ENCODE measurements at regions not wholly inside any gene's neighbourhood (a gene's known extent, or its start where the extent isn't known, plus 50 kb on each side); places are given as distances from the start of the nearest gene placed in this dataset.

DNA sequence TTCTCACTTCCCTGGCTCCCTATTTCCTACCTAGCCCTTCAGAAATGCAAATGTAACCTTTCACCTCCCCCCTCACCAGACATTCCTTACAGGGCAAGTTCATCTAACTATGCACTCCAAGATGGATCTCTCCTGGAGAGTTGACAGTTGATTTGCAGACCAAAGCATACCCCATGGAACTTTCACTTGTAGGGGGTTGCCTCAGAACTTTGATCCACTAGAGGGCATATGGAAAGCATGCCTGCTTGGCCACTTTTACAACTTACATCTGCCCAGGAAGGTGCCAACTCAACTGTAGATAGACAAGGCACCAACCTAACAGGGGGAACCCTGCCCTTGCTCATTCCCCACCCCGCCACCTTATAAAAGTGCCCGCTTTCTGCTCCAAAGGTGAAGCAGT is 187.8 kb downstream of the NXNL2 start:
- no peak overlapping the region for H2BK120ac ChIP-seq (ENCODE audit: low read depth, low read length)
- no peak overlapping the region for H3K4ac ChIP-seq (ENCODE audit: low read depth, low read length)
- H3K36me3 ChIP-seq (ENCODE audit: control insufficient read depth, insufficient read depth, low read length) = no peaks in the 10 kb centered on the region
- H4K5ac ChIP-seq (ENCODE audit: low read length) = no peak overlapping the region
- H2BK15ac ChIP-seq (replicated peaks; ENCODE audit: low read depth) = no peak overlapping the region
- H3K4me1 ChIP-seq (ENCODE audit: control insufficient read depth, low read depth, low read length) = no peaks in the 10 kb centered on the region
- H3K23ac ChIP-seq (ENCODE audit: low read length) = no peak overlapping the region
- no CpG with 5 or more reads among the region's 2 CpGs for WGBS (ENCODE audit: extremely low coverage, insufficient coverage, low lambda C conversion rate)
- no peak overlapping the region for H3K27ac ChIP-seq (ENCODE audit: low read depth, low read length)
- no peak overlapping the region for H3K56ac ChIP-seq (ENCODE audit: low read length)
- no peak overlapping the region for H4K8ac ChIP-seq (ENCODE audit: low read depth, low read length)
- no peak overlapping the region for H3K9ac ChIP-seq (ENCODE audit: low read length)
- peak; percentile 45 for DNase-seq
- H2AK5ac ChIP-seq (ENCODE audit: low read length) = no peak overlapping the region
- no peaks in the 10 kb centered on the region for H3K79me1 ChIP-seq (ENCODE audit: low read length)
- no peaks in the 10 kb centered on the region for H3K27me3 ChIP-seq (ENCODE audit: insufficient read depth, low read length, poor library complexity)
- no peaks in the 10 kb centered on the region for H3K79me2 ChIP-seq (ENCODE audit: control insufficient read depth, insufficient read depth, low read length)
- no peak overlapping the region for H3K4me2 ChIP-seq (ENCODE audit: low read length)
- H2BK5ac ChIP-seq (ENCODE audit: low read length) = no peak overlapping the region
- no peak overlapping the region for H3K4me3 ChIP-seq (ENCODE audit: low read length)
- H3K18ac ChIP-seq (ENCODE audit: low read length) = no peak overlapping the region

DNA sequence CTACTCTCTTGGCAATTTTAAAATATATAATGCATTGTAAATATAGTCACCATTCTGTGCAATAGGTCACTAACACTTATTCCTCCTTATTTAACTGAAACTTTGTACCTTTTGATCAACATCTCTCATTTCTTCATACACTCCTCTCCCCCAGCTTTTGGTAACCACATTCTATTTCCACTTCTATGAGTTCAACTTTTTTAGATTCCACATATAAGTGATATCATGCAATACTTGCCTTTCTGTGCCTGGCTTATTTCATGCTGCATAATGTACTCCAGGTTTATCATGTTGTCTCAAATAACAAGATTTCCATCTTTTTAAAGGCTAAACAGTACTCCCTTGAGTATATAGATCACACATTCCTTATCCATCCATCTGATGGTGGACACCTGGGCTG is 188.8 kb downstream of the NXNL2 start:
- H3K4me1 ChIP-seq (ENCODE audit: control insufficient read depth, low read depth, low read length) = no peaks in the 10 kb centered on the region
- DNase-seq = no peak
- no peaks in the 10 kb centered on the region for H3K27me3 ChIP-seq (ENCODE audit: insufficient read depth, low read length, poor library complexity)
- H2BK5ac ChIP-seq (ENCODE audit: low read length) = no peak overlapping the region
- H3K56ac ChIP-seq (ENCODE audit: low read length) = no peak overlapping the region
- H2BK120ac ChIP-seq (ENCODE audit: low read depth, low read length) = no peak overlapping the region
- H3K36me3 ChIP-seq (ENCODE audit: control insufficient read depth, insufficient read depth, low read length) = no peaks in the 10 kb centered on the region
- no peak overlapping the region for H3K4ac ChIP-seq (ENCODE audit: low read depth, low read length)
- H4K8ac ChIP-seq (ENCODE audit: low read depth, low read length) = no peak overlapping the region
- no peaks in the 10 kb centered on the region for H3K79me1 ChIP-seq (ENCODE audit: low read length)
- H3K79me2 ChIP-seq (ENCODE audit: control insufficient read depth, insufficient read depth, low read length) = no peaks in the 10 kb centered on the region
- no peak overlapping the region for H3K4me3 ChIP-seq (ENCODE audit: low read length)
- no peak overlapping the region for H3K4me2 ChIP-seq (ENCODE audit: low read length)
- no peak overlapping the region for H2AK5ac ChIP-seq (ENCODE audit: low read length)
- H2BK15ac ChIP-seq (replicated peaks; ENCODE audit: low read depth) = no peak overlapping the region
- no peak overlapping the region for H3K18ac ChIP-seq (ENCODE audit: low read length)
- no peak overlapping the region for H3K9ac ChIP-seq (ENCODE audit: low read length)
- H3K23ac ChIP-seq (ENCODE audit: low read length) = no peak overlapping the region
- no peak overlapping the region for H4K5ac ChIP-seq (ENCODE audit: low read length)
- no peak overlapping the region for H3K27ac ChIP-seq (ENCODE audit: low read depth, low read length)

DNA sequence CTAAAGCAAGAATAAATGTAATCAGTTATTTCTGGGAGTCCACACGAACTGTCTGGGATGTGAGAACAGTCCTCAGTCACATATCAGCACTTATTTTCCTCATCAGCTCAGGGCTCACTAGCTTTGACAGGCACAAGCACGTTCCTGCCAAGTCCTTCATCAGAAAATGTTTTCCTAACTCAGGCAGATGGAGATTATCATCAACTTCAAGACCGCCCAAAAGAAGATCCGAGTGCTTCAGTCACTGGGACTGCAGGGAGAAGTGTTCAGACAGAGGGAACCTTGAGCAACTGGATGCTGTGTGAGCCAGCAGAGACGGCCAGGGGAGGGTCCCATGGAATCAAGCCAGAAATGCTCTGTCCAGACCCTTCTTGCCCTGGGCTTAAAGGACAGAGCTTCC is 189.4 kb downstream of the NXNL2 start:
- Histone ChIP-seq H3K56ac (ENCODE audit: low read length) (no peak overlapping the region), H3K4me2 (ENCODE audit: low read length) (no peak overlapping the region), H3K23ac (ENCODE audit: low read length) (no peak overlapping the region), H3K79me2 (ENCODE audit: control insufficient read depth, insufficient read depth, low read length) (no peaks in the 10 kb centered on the region), H3K9ac (ENCODE audit: low read length) (no peak overlapping the region), H3K18ac (ENCODE audit: low read length) (no peak overlapping the region), H4K5ac (ENCODE audit: low read length) (no peak overlapping the region), H3K36me3 (ENCODE audit: control insufficient read depth, insufficient read depth, low read length) (no peaks in the 10 kb centered on the region), H3K4me3 (ENCODE audit: low read length) (no peak overlapping the region), H2BK120ac (ENCODE audit: low read depth, low read length) (no peak overlapping the region), H4K8ac (ENCODE audit: low read depth, low read length) (no peak overlapping the region), H2BK5ac (ENCODE audit: low read length) (no peak overlapping the region), H2BK15ac (replicated peaks; ENCODE audit: low read depth) (no peak overlapping the region), H3K4ac (ENCODE audit: low read depth, low read length) (peak overlapping the region; percentile 16), H3K79me1 (ENCODE audit: low read length) (no peaks in the 10 kb centered on the region), H3K27ac (ENCODE audit: low read depth, low read length) (no peak overlapping the region), H3K4me1 (ENCODE audit: control insufficient read depth, low read depth, low read length) (no peaks in the 10 kb centered on the region), H3K27me3 (ENCODE audit: insufficient read depth, low read length, poor library complexity) (no peaks in the 10 kb centered on the region), H2AK5ac (ENCODE audit: low read length) (no peak overlapping the region)
- no CpG with 5 or more reads among the region's 5 CpGs for WGBS (ENCODE audit: extremely low coverage, insufficient coverage, low lambda C conversion rate)
- no peak for DNase-seq

DNA sequence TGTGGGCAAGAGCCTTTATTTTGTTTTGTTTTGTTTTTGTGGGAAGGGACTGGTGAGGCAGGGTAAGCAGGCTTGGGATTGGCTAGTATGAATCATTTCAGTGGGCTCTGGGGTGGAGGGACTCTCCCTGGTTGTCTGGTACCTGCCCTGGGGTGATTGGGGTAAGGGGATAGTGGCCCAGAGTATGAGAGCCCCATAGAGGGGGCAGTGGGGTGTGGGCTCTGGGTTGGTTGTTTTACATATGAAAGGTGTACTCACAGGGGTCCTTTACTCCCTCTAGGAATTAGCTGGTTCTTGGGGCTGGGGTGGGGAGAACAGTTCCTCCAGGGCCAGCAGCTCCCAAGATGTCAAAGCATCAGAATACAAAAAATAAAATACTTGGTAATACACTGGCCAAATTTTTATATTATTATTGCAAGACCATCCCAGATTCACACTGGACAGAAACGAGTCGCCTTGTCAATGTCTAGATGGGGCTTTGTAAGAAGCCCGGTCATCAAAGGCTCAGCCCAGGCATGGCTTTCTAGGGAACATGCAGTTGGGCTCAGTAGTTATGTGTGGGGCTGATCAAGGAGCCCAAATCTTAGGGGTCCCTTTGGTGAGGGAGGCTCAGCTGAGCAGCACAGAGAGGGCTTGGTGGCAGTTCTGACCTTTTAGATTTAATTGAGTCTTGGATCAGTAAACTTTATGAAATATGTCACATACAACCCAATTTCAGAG is 190.5 kb downstream of the NXNL2 start:
- Histone ChIP-seq H3K79me1 (ENCODE audit: low read length) (no peaks in the 10 kb centered on the region), H4K8ac (ENCODE audit: low read depth, low read length) (no peak overlapping the region), H3K27ac (ENCODE audit: low read depth, low read length) (no peak overlapping the region), H4K5ac (ENCODE audit: low read length) (no peak overlapping the region), H3K27me3 (ENCODE audit: insufficient read depth, low read length, poor library complexity) (no peaks in the 10 kb centered on the region), H3K4me1 (ENCODE audit: control insufficient read depth, low read depth, low read length) (no peaks in the 10 kb centered on the region), H2BK15ac (replicated peaks; ENCODE audit: low read depth) (no peak overlapping the region), H2BK5ac (ENCODE audit: low read length) (no peak overlapping the region), H3K23ac (ENCODE audit: low read length) (no peak overlapping the region), H3K4me3 (ENCODE audit: low read length) (no peak overlapping the region), H3K18ac (ENCODE audit: low read length) (no peak overlapping the region), H3K36me3 (ENCODE audit: control insufficient read depth, insufficient read depth, low read length) (no peaks in the 10 kb centered on the region), H3K9ac (ENCODE audit: low read length) (no peak overlapping the region), H3K4ac (ENCODE audit: low read depth, low read length) (no peak overlapping the region), H3K56ac (ENCODE audit: low read length) (no peak overlapping the region), H3K4me2 (ENCODE audit: low read length) (no peak overlapping the region), H2AK5ac (ENCODE audit: low read length) (no peak overlapping the region), H3K79me2 (ENCODE audit: control insufficient read depth, insufficient read depth, low read length) (no peaks in the 10 kb centered on the region), H2BK120ac (ENCODE audit: low read depth, low read length) (no peak overlapping the region)
- DNase-seq = no peak
- no CpG with 5 or more reads among the region's 3 CpGs for WGBS (ENCODE audit: extremely low coverage, insufficient coverage, low lambda C conversion rate)

DNA sequence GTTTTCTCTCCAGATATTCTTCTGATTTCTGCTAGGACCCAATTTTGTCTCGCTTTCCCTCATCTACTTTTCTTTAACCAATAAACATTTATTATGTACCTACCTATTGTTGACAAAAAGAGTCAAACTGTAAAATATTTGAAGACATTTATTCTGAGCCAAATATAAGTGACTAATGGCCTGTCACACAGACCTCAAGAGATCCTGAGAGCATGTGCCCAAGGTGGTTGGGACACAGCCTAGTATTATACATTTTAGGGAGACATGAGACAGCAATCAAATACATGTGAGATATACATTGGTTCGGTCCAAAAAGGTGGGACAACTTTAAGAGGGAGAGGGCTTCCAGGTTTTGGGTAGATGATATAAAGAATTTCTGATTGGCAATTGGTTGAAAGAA is 191.8 kb downstream of the NXNL2 start:
- Histone ChIP-seq H2AK5ac (ENCODE audit: low read length) (no peak overlapping the region), H3K4me2 (ENCODE audit: low read length) (no peak overlapping the region), H3K56ac (ENCODE audit: low read length) (no peak overlapping the region), H4K5ac (ENCODE audit: low read length) (no peak overlapping the region), H3K18ac (ENCODE audit: low read length) (no peak overlapping the region), H3K27ac (ENCODE audit: low read depth, low read length) (no peak overlapping the region), H2BK120ac (ENCODE audit: low read depth, low read length) (no peak overlapping the region), H3K4me1 (ENCODE audit: control insufficient read depth, low read depth, low read length) (no peaks in the 10 kb centered on the region), H2BK5ac (ENCODE audit: low read length) (no peak overlapping the region), H3K79me1 (ENCODE audit: low read length) (no peaks in the 10 kb centered on the region), H2BK15ac (replicated peaks; ENCODE audit: low read depth) (no peak overlapping the region), H3K79me2 (ENCODE audit: control insufficient read depth, insufficient read depth, low read length) (no peaks in the 10 kb centered on the region), H3K4ac (ENCODE audit: low read depth, low read length) (no peak overlapping the region), H4K8ac (ENCODE audit: low read depth, low read length) (no peak overlapping the region), H3K27me3 (ENCODE audit: insufficient read depth, low read length, poor library complexity) (no peaks in the 10 kb centered on the region), H3K23ac (ENCODE audit: low read length) (no peak overlapping the region), H3K36me3 (ENCODE audit: control insufficient read depth, insufficient read depth, low read length) (no peaks in the 10 kb centered on the region), H3K9ac (ENCODE audit: low read length) (no peak overlapping the region), H3K4me3 (ENCODE audit: low read length) (no peak overlapping the region)
- no peak for DNase-seq
- no CpG with 5 or more reads among the region's 2 CpGs for WGBS (ENCODE audit: extremely low coverage, insufficient coverage, low lambda C conversion rate)

DNA sequence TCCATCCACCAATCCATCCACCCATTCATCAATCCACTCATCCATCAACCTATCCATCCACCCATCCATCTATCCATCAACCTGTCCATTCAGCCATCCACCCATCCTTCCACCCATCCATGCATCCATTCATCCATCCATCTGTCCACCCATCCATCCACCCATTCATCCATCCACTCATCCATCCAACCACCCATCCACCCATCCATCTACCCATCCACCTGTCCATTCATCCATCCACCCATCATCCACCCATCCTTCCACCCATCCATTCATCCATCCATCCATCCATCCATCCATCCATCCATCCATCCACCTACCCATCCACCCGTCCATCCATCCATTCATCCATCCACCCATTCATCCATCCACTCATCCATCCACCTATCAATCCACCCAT is 195.8 kb downstream of the NXNL2 start:
- H3K4me1 ChIP-seq (ENCODE audit: control insufficient read depth, low read depth, low read length) = no peaks in the 10 kb centered on the region
- H4K8ac ChIP-seq (ENCODE audit: low read depth, low read length) = no peak overlapping the region
- no peak overlapping the region for H2AK5ac ChIP-seq (ENCODE audit: low read length)
- no peaks in the 10 kb centered on the region for H3K36me3 ChIP-seq (ENCODE audit: control insufficient read depth, insufficient read depth, low read length)
- H3K4me2 ChIP-seq (ENCODE audit: low read length) = no peak overlapping the region
- no peak overlapping the region for H3K56ac ChIP-seq (ENCODE audit: low read length)
- H2BK5ac ChIP-seq (ENCODE audit: low read length) = no peak overlapping the region
- no peak for DNase-seq
- no peak overlapping the region for H2BK120ac ChIP-seq (ENCODE audit: low read depth, low read length)
- H3K4ac ChIP-seq (ENCODE audit: low read depth, low read length) = no peak overlapping the region
- no CpG with 5 or more reads among the region's 1 CpG for WGBS (ENCODE audit: extremely low coverage, insufficient coverage, low lambda C conversion rate)
- H3K18ac ChIP-seq (ENCODE audit: low read length) = no peak overlapping the region
- no peak overlapping the region for H3K23ac ChIP-seq (ENCODE audit: low read length)
- no peak overlapping the region for H3K27ac ChIP-seq (ENCODE audit: low read depth, low read length)
- no peaks in the 10 kb centered on the region for H3K27me3 ChIP-seq (ENCODE audit: insufficient read depth, low read length, poor library complexity)
- H3K79me1 ChIP-seq (ENCODE audit: low read length) = no peaks in the 10 kb centered on the region
- H4K5ac ChIP-seq (ENCODE audit: low read length) = no peak overlapping the region
- H3K9ac ChIP-seq (ENCODE audit: low read length) = no peak overlapping the region
- no peak overlapping the region for H3K4me3 ChIP-seq (ENCODE audit: low read length)
- no peaks in the 10 kb centered on the region for H3K79me2 ChIP-seq (ENCODE audit: control insufficient read depth, insufficient read depth, low read length)
- H2BK15ac ChIP-seq (replicated peaks; ENCODE audit: low read depth) = no peak overlapping the region
